Neuronal stem cell (in vitro differentiated cells): ENCODE measurements at regions not wholly inside any gene's neighbourhood (a gene's known extent, or its start where the extent isn't known, plus 50 kb on each side); places are given as distances from the start of the nearest gene placed in this dataset.
A peak's percentile ranks its signal among the peaks of the same experiment; 100 is the strongest.

Experiments used
- DNase-seq: peaks from one replicate; pipeline ENCODE4 v3.0.0-alpha.2; 2013; ENCODE audit warnings: low spot score
- H2AFZ ChIP-seq: one replicate; pipeline ENCODE4 v1.6.1; 2013; ENCODE audit warnings: mild to moderate bottlenecking, low read length, inconsistent platforms
- H2AK5ac ChIP-seq: 2 replicates; pipeline ENCODE4 v1.6.1; 2013; ENCODE audit warnings: low read depth, mild to moderate bottlenecking, inconsistent platforms, low read length, moderate library complexity, mixed read lengths
- H2BK120ac ChIP-seq: 2 replicates; pipeline ENCODE4 v1.6.1; 2013; ENCODE audit warnings: low read depth, mild to moderate bottlenecking, inconsistent platforms, low read length, moderate library complexity, mixed read lengths
- H2BK12ac ChIP-seq: one replicate; pipeline ENCODE4 v1.6.1; 2013; ENCODE audit warnings: low read length, inconsistent platforms
- H2BK15ac ChIP-seq: 2 replicates; pipeline ENCODE4 v1.6.1; 2013; ENCODE audit warnings: mild to moderate bottlenecking, low read length, inconsistent platforms, mixed read lengths
- H2BK5ac ChIP-seq: one replicate; pipeline ENCODE4 v1.6.1; 2013; ENCODE audit warnings: inconsistent platforms, mild to moderate bottlenecking, low read length, moderate library complexity
- H3K14ac ChIP-seq: one replicate; pipeline ENCODE4 v1.6.1; 2013; ENCODE audit warnings: low read length, inconsistent platforms
- H3K18ac ChIP-seq: 2 replicates; pipeline ENCODE4 v1.6.1; 2013; ENCODE audit warnings: low read length, inconsistent platforms
- H3K23ac ChIP-seq: 2 replicates; pipeline ENCODE4 v1.6.1; 2013; ENCODE audit warnings: low read depth, mild to moderate bottlenecking, mixed read lengths, low read length, inconsistent platforms; ENCODE audit not compliant: poor library complexity
- H3K27ac ChIP-seq: replicated peaks from 3 replicates; pipeline ENCODE4 v1.5.1; 2013; ENCODE audit warnings: low read length, inconsistent platforms
- H3K27me3 ChIP-seq, 3 experiments: 2 replicates each; pipeline ENCODE4 v1.6.1; 2013; ENCODE audit warnings: low read length in 3 of 3, mild to moderate bottlenecking in 2 of 3, inconsistent platforms in 1 of 3, low read depth in 1 of 3, mixed read lengths in 1 of 3, moderate library complexity in 1 of 3; ENCODE audit not compliant: control insufficient read depth in 3 of 3, insufficient read depth in 3 of 3
- H3K36me3 ChIP-seq, 2 donors: replicated peaks in 1 of 2; 2 replicates each; pipeline ENCODE4 v1.6.1; 2013; ENCODE audit warnings: low read length in 2 of 2; ENCODE audit not compliant: control insufficient read depth in 2 of 2, insufficient read depth in 2 of 2
- H3K4ac ChIP-seq: 2 replicates; pipeline ENCODE4 v1.6.1; 2013; ENCODE audit warnings: inconsistent platforms, mild to moderate bottlenecking, low read length, moderate library complexity
- H3K4me1 ChIP-seq, 2 donors: 1 replicate in 1 of 2; 2 replicates in 1 of 2; pipeline ENCODE4 v1.6.1; 2013; ENCODE audit warnings: low read length in 2 of 2, low read depth in 1 of 2; ENCODE audit not compliant: control insufficient read depth in 2 of 2, insufficient read depth in 1 of 2
- H3K4me2 ChIP-seq: one replicate; pipeline ENCODE4 v1.6.1; 2013; ENCODE audit warnings: mild to moderate bottlenecking, low read length, inconsistent platforms; ENCODE audit not compliant: insufficient read depth, poor library complexity, severe bottlenecking
- H3K4me3 ChIP-seq, 2 donors: 2 replicates each; pipeline ENCODE4 v1.5.1; 2013; ENCODE audit warnings: low read length in 2 of 2, mild to moderate bottlenecking in 2 of 2, inconsistent platforms in 1 of 2, moderate library complexity in 1 of 2
- H3K79me1 ChIP-seq: one replicate; pipeline ENCODE4 v1.6.1; 2013; ENCODE audit warnings: low read depth, mild to moderate bottlenecking, inconsistent platforms, low read length, moderate library complexity
- H3K9ac ChIP-seq: one replicate; pipeline ENCODE4 v1.6.1; 2013; ENCODE audit warnings: mild to moderate bottlenecking, low read depth, low read length, inconsistent platforms; ENCODE audit not compliant: poor library complexity
- H3K9me3 ChIP-seq, 2 donors: replicated peaks in 1 of 2; 2 replicates each; pipeline versions ENCODE3 to v1.6.1; 2013; ENCODE audit warnings: low read length in 2 of 2, mild to moderate bottlenecking in 2 of 2, inconsistent platforms in 1 of 2, low read depth in 1 of 2, mixed read lengths in 1 of 2, moderate library complexity in 1 of 2; ENCODE audit not compliant: control insufficient read depth in 2 of 2, insufficient read depth in 1 of 2
- H4K8ac ChIP-seq: one replicate; pipeline ENCODE4 v1.6.1; 2013; ENCODE audit warnings: low read depth, mild to moderate bottlenecking, inconsistent platforms, low read length, moderate library complexity
- H4K91ac ChIP-seq: one replicate; pipeline ENCODE4 v1.6.1; 2013; ENCODE audit warnings: low read length, low read depth, mild to moderate bottlenecking, inconsistent platforms; ENCODE audit not compliant: poor library complexity
- WGBS, 2 donors: extraction: QIAGEN DNeasy Blood & Tissue Kit; methylation state at CpG; one replicate each; pipeline ENCODE4 v1.1.7; 2013; ENCODE audit warnings: missing lambda C conversion rate in 2 of 2, mixed read lengths in 1 of 2; ENCODE audit not compliant: insufficient read length in 2 of 2, insufficient replicate concordance in 1 of 2; ENCODE audit errors: extremely low coverage in 2 of 2; 5-methylcytosine and 5-hydroxymethylcytosine counted together

DNA sequence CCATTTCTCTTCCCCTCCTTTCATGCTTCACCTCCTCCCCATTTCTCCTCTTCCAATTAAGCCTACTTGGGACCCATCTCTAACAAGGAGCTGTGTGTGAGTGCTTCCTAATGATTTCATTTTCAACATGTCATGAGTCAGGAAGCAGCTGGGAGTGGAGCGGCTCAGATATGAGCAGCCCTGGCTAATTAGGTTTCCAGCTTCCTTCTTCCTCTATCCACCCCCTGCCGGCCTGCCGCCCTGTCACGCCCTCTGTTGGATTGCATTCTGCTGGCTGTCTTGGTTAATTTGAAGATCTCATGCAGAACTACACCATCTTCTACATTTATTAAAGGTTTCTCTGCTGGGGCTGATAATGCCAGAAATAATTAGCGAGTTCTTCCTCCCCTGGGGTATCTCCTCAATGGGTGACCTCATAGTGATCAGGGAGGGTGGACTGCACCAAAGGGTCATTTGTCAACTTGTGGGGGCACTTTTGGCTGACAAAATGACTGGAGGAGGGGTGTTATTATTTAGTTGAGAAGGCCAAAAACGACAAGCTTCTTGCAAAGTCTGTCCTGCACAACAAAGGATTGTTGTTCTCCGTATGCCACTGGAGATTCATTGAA lies 300.9 kb upstream of the SRRM4 start:
- Histone ChIP-seq H2BK120ac (no peak overlapping the region), H3K23ac (no peak overlapping the region), H2BK15ac (no peak overlapping the region), H3K79me1 (no peaks in the 10 kb centered on the region), H2BK5ac (no peak overlapping the region), H3K4me2 (no peak overlapping the region), H4K8ac (no peak overlapping the region), H3K9ac (no peak overlapping the region), H2AK5ac (no peak overlapping the region), H2BK12ac (no peak overlapping the region), H3K36me3 (no peaks in the 10 kb centered on the region), H3K9me3 (peaks cover 0 to 4% of the 10 kb centered on the region in 2 donors), H2AFZ (no peak overlapping the region), H3K27me3 (no peaks in the 10 kb centered on the region), H3K14ac (no peak overlapping the region), H4K91ac (no peak overlapping the region), H3K27ac (peak overlapping the region; percentile 77), H3K4me3 (no peak overlapping the region), H3K4ac (no peak overlapping the region), H3K4me1 (peaks cover 0 to 5% of the 10 kb centered on the region in 2 donors), H3K18ac (no peak overlapping the region)
- WGBS, 2 donors: no CpG with 5 or more reads among the region's 7 CpGs
- peak; percentile 32 for DNase-seq

DNA sequence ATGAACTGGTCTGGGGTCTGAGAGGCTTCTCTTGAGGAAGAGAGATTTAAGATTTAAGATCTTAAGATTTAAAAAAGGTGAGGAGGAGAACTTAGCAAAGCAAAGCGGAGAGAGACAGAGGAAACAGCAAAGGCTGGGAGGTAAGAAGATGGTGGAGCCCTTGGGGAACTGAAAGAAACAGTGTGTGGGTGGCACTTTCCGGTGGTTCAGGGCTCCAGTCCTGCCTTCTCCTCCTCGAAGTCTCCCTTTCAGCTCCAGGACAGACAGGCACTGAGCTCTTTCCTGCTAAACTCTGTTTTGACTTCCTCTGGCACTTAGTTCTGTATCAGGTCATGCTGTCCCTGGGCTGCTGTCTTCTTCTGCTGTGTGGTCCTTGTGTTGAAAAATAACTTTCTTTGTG lies 298.7 kb upstream of the SRRM4 start:
- Histone ChIP-seq H3K27me3 (no peaks in the 10 kb centered on the region), H2BK12ac (no peak overlapping the region), H3K4ac (no peak overlapping the region), H2AFZ (no peak overlapping the region), H3K4me2 (no peak overlapping the region), H2BK120ac (no peak overlapping the region), H2BK15ac (no peak overlapping the region), H4K8ac (no peak overlapping the region), H3K79me1 (no peaks in the 10 kb centered on the region), H3K4me3 (no peak overlapping the region), H3K9ac (no peak overlapping the region), H3K23ac (no peak overlapping the region), H4K91ac (no peak overlapping the region), H3K18ac (no peak overlapping the region), H3K27ac (no peak overlapping the region), H3K9me3 (peaks cover 0 to 4% of the 10 kb centered on the region in 2 donors), H3K14ac (no peak overlapping the region), H3K36me3 (no peaks in the 10 kb centered on the region), H3K4me1 (peaks cover 0 to 5% of the 10 kb centered on the region in 2 donors), H2AK5ac (no peak overlapping the region), H2BK5ac (no peak overlapping the region)
- no peak for DNase-seq
- no CpG with 5 or more reads among the region's 3 CpGs for WGBS, 2 donors

DNA sequence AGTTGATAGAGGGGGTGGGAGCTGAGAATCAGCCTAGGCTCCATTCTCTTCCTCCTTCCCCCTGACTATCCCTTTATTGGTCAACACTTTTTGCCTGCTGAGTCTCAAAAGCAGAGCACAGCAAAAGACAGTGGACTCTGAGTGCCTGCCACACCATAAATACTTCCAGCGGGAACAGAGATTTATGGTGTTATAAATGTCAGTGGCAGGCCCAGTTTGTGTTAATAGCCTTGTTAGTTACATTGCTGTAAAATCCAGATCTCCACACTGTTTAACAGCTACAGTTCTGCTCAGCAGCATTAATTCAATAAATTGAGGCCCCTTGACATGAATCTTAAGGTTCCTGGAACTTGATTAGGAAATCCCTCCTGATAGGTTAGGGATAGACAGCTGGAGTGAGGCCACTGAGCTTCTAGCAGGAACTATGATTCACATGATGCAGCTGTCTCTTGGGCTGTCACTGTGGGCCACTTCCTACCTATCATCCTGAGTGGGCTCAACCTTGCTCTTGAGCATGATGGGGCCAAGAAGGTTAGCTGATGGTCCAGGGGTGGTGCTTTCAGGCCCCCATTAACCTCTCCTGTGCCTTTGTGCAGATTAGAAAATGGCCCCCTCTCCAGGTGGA lies 295.2 kb upstream of the SRRM4 start:
- H3K9me3 ChIP-seq: peaks cover 0 to 4% of the 10 kb centered on the region in 2 donors
- WGBS, 2 donors: no CpG with 5 or more reads among the region's 1 CpG
- no peak for DNase-seq

DNA sequence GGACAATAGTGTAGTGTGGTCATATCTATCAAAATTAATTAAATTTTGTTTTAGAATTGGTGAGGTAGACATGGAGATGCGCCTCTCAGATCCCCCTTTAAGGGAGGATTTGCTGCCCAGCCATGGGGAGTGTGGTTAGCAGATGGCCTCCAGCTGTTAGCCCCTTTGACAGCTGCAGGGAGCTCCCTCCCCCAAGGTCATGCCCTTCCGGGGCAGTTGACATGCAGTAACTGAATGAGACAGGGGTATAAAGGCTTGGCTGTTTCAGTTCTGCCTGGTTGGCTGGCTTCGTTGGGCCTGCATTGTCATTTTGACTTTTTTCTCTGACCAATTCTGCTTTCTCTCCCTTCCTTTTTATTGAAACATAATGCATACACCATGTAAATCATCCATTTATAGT lies 291.5 kb upstream of the SRRM4 start:
- Histone ChIP-seq H2AK5ac (no peak overlapping the region), H3K4ac (no peak overlapping the region), H3K18ac (no peak overlapping the region), H2BK120ac (no peak overlapping the region), H4K8ac (no peak overlapping the region), H3K4me2 (no peak overlapping the region), H2AFZ (no peak overlapping the region), H2BK5ac (no peak overlapping the region), H3K14ac (no peak overlapping the region), H4K91ac (no peak overlapping the region), H3K9me3 (peaks cover 0 to 2% of the 10 kb centered on the region in 2 donors), H3K4me3 (no peak overlapping the region), H3K23ac (no peak overlapping the region), H2BK15ac (no peak overlapping the region), H2BK12ac (no peak overlapping the region), H3K9ac (no peak overlapping the region), H3K27ac (no peak overlapping the region), H3K36me3 (no peaks in the 10 kb centered on the region), H3K4me1 (peaks cover 4% of the 10 kb centered on the region in 2 donors), H3K79me1 (no peaks in the 10 kb centered on the region), H3K27me3 (no peaks in the 10 kb centered on the region)
- DNase-seq: no peak
- WGBS, 2 donors: no CpG with 5 or more reads among the region's 3 CpGs

More for the DNA sequence above, 295.2 kb upstream of the SRRM4 start:
- no peak overlapping the region for H2BK15ac ChIP-seq
- no peak overlapping the region for H3K4me3 ChIP-seq
- no peak overlapping the region for H3K27ac ChIP-seq
- H2BK5ac ChIP-seq: no peak overlapping the region
- no peaks in the 10 kb centered on the region for H3K79me1 ChIP-seq
- H3K14ac ChIP-seq: no peak overlapping the region
- H2BK120ac ChIP-seq: no peak overlapping the region
- H4K91ac ChIP-seq: no peak overlapping the region
- H3K23ac ChIP-seq: no peak overlapping the region
- H4K8ac ChIP-seq: no peak overlapping the region
- H3K18ac ChIP-seq: no peak overlapping the region
- no peaks in the 10 kb centered on the region for H3K27me3 ChIP-seq
- no peaks in the 10 kb centered on the region for H3K36me3 ChIP-seq
- H3K4ac ChIP-seq: no peak overlapping the region
- H2BK12ac ChIP-seq: no peak overlapping the region
- no peak overlapping the region for H2AFZ ChIP-seq
- no peak overlapping the region for H2AK5ac ChIP-seq
- peaks cover under 1 to 6% of the 10 kb centered on the region in 2 donors for H3K4me1 ChIP-seq
- no peak overlapping the region for H3K9ac ChIP-seq
- H3K4me2 ChIP-seq: no peak overlapping the region
